Neuronal stem cell (in vitro differentiated cells): ENCODE measurements at regions not wholly inside any gene's neighbourhood (a gene's known extent, or its start where the extent isn't known, plus 50 kb on each side); places are given as distances from the start of the nearest gene placed in this dataset.
"Not testable (repeated sequence)": the region's sequence is repeated elsewhere in the genome, so short reads cannot be mapped to it uniquely, and the experiment has no call there.

ENCODE experiments used
- DNase-seq: peaks from one replicate; pipeline ENCODE4 v3.0.0-alpha.2; 2013; ENCODE audit warnings: low spot score
- H2AFZ ChIP-seq: one replicate; pipeline ENCODE4 v1.6.1; 2013; ENCODE audit warnings: mild to moderate bottlenecking, low read length, inconsistent platforms
- H2AK5ac ChIP-seq: 2 replicates; pipeline ENCODE4 v1.6.1; 2013; ENCODE audit warnings: low read depth, mild to moderate bottlenecking, inconsistent platforms, low read length, moderate library complexity, mixed read lengths
- H2BK120ac ChIP-seq: 2 replicates; pipeline ENCODE4 v1.6.1; 2013; ENCODE audit warnings: low read depth, mild to moderate bottlenecking, inconsistent platforms, low read length, moderate library complexity, mixed read lengths
- H2BK12ac ChIP-seq: one replicate; pipeline ENCODE4 v1.6.1; 2013; ENCODE audit warnings: low read length, inconsistent platforms
- H2BK15ac ChIP-seq: 2 replicates; pipeline ENCODE4 v1.6.1; 2013; ENCODE audit warnings: mild to moderate bottlenecking, low read length, inconsistent platforms, mixed read lengths
- H2BK5ac ChIP-seq: one replicate; pipeline ENCODE4 v1.6.1; 2013; ENCODE audit warnings: inconsistent platforms, mild to moderate bottlenecking, low read length, moderate library complexity
- H3K14ac ChIP-seq: one replicate; pipeline ENCODE4 v1.6.1; 2013; ENCODE audit warnings: low read length, inconsistent platforms
- H3K18ac ChIP-seq: 2 replicates; pipeline ENCODE4 v1.6.1; 2013; ENCODE audit warnings: low read length, inconsistent platforms
- H3K23ac ChIP-seq: 2 replicates; pipeline ENCODE4 v1.6.1; 2013; ENCODE audit warnings: low read depth, mild to moderate bottlenecking, mixed read lengths, low read length, inconsistent platforms; ENCODE audit not compliant: poor library complexity
- H3K27ac ChIP-seq: replicated peaks from 3 replicates; pipeline ENCODE4 v1.5.1; 2013; ENCODE audit warnings: low read length, inconsistent platforms
- H3K27me3 ChIP-seq, 3 experiments: 2 replicates each; pipeline ENCODE4 v1.6.1; 2013; ENCODE audit warnings: low read length in 3 of 3, mild to moderate bottlenecking in 2 of 3, inconsistent platforms in 1 of 3, low read depth in 1 of 3, mixed read lengths in 1 of 3, moderate library complexity in 1 of 3; ENCODE audit not compliant: control insufficient read depth in 3 of 3, insufficient read depth in 3 of 3
- H3K36me3 ChIP-seq, 2 donors: replicated peaks in 1 of 2; 2 replicates each; pipeline ENCODE4 v1.6.1; 2013; ENCODE audit warnings: low read length in 2 of 2; ENCODE audit not compliant: control insufficient read depth in 2 of 2, insufficient read depth in 2 of 2
- H3K4ac ChIP-seq: 2 replicates; pipeline ENCODE4 v1.6.1; 2013; ENCODE audit warnings: inconsistent platforms, mild to moderate bottlenecking, low read length, moderate library complexity
- H3K4me1 ChIP-seq, 2 donors: 1 replicate in 1 of 2; 2 replicates in 1 of 2; pipeline ENCODE4 v1.6.1; 2013; ENCODE audit warnings: low read length in 2 of 2, low read depth in 1 of 2; ENCODE audit not compliant: control insufficient read depth in 2 of 2, insufficient read depth in 1 of 2
- H3K4me2 ChIP-seq: one replicate; pipeline ENCODE4 v1.6.1; 2013; ENCODE audit warnings: mild to moderate bottlenecking, low read length, inconsistent platforms; ENCODE audit not compliant: insufficient read depth, poor library complexity, severe bottlenecking
- H3K4me3 ChIP-seq, 2 donors: 2 replicates each; pipeline ENCODE4 v1.5.1; 2013; ENCODE audit warnings: low read length in 2 of 2, mild to moderate bottlenecking in 2 of 2, inconsistent platforms in 1 of 2, moderate library complexity in 1 of 2
- H3K79me1 ChIP-seq: one replicate; pipeline ENCODE4 v1.6.1; 2013; ENCODE audit warnings: low read depth, mild to moderate bottlenecking, inconsistent platforms, low read length, moderate library complexity
- H3K9ac ChIP-seq: one replicate; pipeline ENCODE4 v1.6.1; 2013; ENCODE audit warnings: mild to moderate bottlenecking, low read depth, low read length, inconsistent platforms; ENCODE audit not compliant: poor library complexity
- H3K9me3 ChIP-seq, 2 donors: replicated peaks in 1 of 2; 2 replicates each; pipeline versions ENCODE3 to v1.6.1; 2013; ENCODE audit warnings: low read length in 2 of 2, mild to moderate bottlenecking in 2 of 2, inconsistent platforms in 1 of 2, low read depth in 1 of 2, mixed read lengths in 1 of 2, moderate library complexity in 1 of 2; ENCODE audit not compliant: control insufficient read depth in 2 of 2, insufficient read depth in 1 of 2
- H4K8ac ChIP-seq: one replicate; pipeline ENCODE4 v1.6.1; 2013; ENCODE audit warnings: low read depth, mild to moderate bottlenecking, inconsistent platforms, low read length, moderate library complexity
- H4K91ac ChIP-seq: one replicate; pipeline ENCODE4 v1.6.1; 2013; ENCODE audit warnings: low read length, low read depth, mild to moderate bottlenecking, inconsistent platforms; ENCODE audit not compliant: poor library complexity
- WGBS, 2 donors: extraction: QIAGEN DNeasy Blood & Tissue Kit; methylation state at CpG; one replicate each; pipeline ENCODE4 v1.1.7; 2013; ENCODE audit warnings: missing lambda C conversion rate in 2 of 2, mixed read lengths in 1 of 2; ENCODE audit not compliant: insufficient read length in 2 of 2, insufficient replicate concordance in 1 of 2; ENCODE audit errors: extremely low coverage in 2 of 2; 5-methylcytosine and 5-hydroxymethylcytosine counted together

DNA sequence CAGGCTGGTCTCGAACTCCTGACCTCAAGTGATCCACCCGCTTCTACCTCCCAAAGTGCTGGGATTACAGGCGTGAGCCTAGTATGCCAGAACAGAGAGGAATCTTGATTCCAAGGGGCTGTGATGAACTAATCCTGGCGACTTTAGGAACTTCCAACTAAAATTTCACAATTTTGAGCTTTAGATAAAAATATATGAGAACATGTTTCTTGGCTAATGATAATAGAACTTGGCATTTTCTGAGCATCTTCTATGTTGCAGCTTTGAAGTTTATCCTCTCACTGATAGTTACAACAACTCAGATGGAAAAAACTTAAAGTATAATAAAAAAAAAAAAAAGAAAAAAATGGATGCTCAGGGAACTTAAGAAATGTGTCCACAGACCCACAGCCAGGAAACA lies 69.8 kb upstream of the WSCD1 start:
- Histone ChIP-seq H2BK15ac (no peak overlapping the region), H3K27ac (no peak overlapping the region), H3K4me3 (no peak overlapping the region), H3K18ac (no peak overlapping the region), H2BK12ac (no peak overlapping the region), H2BK120ac (no peak overlapping the region), H2AK5ac (no peak overlapping the region), H4K8ac (no peak overlapping the region), H3K79me1 (no peaks in the 10 kb centered on the region), H3K36me3 (no peaks in the 10 kb centered on the region), H3K9me3 (no peaks in the 10 kb centered on the region), H3K4me1 (no peaks in the 10 kb centered on the region), H2AFZ (no peak overlapping the region), H3K9ac (no peak overlapping the region), H4K91ac (no peak overlapping the region), H3K23ac (no peak overlapping the region), H2BK5ac (no peak overlapping the region), H3K4ac (no peak overlapping the region), H3K27me3 (peaks cover 0 to 5% (median 0%) of the 10 kb centered on the region in 3 experiments), H3K14ac (no peak overlapping the region), H3K4me2 (no peak overlapping the region)
- WGBS, 2 donors = no CpG with 5 or more reads among the region's 4 CpGs
- DNase-seq = no peak

DNA sequence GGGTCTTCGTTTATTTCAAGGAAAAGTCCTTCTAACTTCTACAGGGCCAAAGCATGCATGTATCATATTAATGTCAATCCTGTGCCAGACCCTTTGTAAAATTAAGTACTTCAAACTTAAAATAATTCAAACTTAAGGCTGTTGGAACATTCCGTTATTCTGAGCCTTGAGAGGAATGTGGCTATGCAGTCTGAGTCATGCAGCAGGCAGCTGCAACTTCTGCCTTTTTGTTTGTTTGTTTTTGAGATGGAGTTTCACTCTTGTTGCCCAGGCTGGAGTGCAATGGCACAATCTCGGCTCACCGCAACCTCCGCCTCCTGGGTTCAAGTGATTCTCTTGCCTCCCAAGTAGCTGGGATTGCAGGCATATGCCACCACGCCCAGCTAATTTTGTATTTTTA lies 67.0 kb upstream of the WSCD1 start:
- H3K23ac ChIP-seq, H2AK5ac ChIP-seq, H2BK15ac ChIP-seq, H3K14ac ChIP-seq, H3K4ac ChIP-seq, DNase-seq, H3K9ac ChIP-seq, H3K4me2 ChIP-seq, H2BK5ac ChIP-seq, H3K4me1 ChIP-seq, H3K9me3 ChIP-seq, H3K4me3 ChIP-seq, H2BK120ac ChIP-seq, H4K91ac ChIP-seq, H2BK12ac ChIP-seq, H3K18ac ChIP-seq, H2AFZ ChIP-seq, H3K36me3 ChIP-seq, H4K8ac ChIP-seq, H3K27me3 ChIP-seq, H3K27ac ChIP-seq, H3K79me1 ChIP-seq: not testable (repeated sequence)
- WGBS, 2 donors = no CpG with 5 or more reads among the region's 6 CpGs

DNA sequence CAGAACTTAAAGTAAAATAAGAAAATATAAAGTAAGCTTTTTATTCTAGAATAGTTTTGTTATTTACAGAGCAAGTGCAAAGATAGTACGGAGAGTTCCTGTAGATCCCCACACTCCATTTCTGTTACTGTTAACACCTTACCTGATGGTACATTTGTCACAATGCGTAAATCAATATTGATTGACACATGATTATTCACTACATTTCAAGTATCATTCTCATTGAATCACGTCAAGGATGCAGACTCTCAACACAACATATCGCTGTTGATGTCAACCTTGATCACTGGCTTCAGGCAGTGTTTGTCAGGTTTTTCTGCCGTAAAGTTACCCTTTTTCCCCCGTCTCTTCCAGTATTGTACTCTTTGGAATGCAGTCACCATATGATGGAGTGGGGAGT lies 64.2 kb upstream of the WSCD1 start:
- no peak overlapping the region for H3K4me3 ChIP-seq
- no peak overlapping the region for H3K23ac ChIP-seq
- no peak overlapping the region for H2BK15ac ChIP-seq
- no peak overlapping the region for H3K9ac ChIP-seq
- H2BK5ac ChIP-seq = no peak overlapping the region
- no peak overlapping the region for H2BK120ac ChIP-seq
- no peaks in the 10 kb centered on the region for H3K79me1 ChIP-seq
- no peaks in the 10 kb centered on the region for H3K36me3 ChIP-seq
- no peak for DNase-seq
- H3K18ac ChIP-seq = no peak overlapping the region
- WGBS, 2 donors = no CpG with 5 or more reads among the region's 6 CpGs
- no peak overlapping the region for H2BK12ac ChIP-seq
- no peaks in the 10 kb centered on the region for H3K27me3 ChIP-seq
- H3K4me2 ChIP-seq = no peak overlapping the region
- no peak overlapping the region for H4K91ac ChIP-seq
- H3K27ac ChIP-seq = no peak overlapping the region
- no peaks in the 10 kb centered on the region for H3K4me1 ChIP-seq
- H2AFZ ChIP-seq = no peak overlapping the region
- no peak overlapping the region for H3K4ac ChIP-seq
- H3K14ac ChIP-seq = no peak overlapping the region
- no peak overlapping the region for H4K8ac ChIP-seq
- no peaks in the 10 kb centered on the region for H3K9me3 ChIP-seq
- H2AK5ac ChIP-seq = no peak overlapping the region

DNA sequence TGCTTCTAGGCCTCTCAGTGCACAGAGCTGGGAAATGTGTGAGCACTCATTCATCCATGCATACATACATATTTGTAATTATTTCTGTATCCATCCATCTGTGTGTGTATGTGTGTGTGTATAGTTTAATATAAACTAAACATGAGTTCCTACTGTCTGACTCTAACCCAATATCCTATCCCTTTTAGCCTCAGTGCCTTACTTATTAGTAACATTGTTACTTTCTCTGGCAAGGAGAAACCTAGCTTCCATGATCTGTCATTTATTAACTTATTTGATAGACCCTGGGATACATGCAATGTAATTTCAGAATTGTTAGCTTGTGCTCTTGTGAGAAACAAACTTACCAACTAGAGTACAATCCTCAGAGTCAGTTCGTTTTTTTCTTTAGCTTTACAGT lies 59.0 kb upstream of the WSCD1 start:
- Histone ChIP-seq H3K4ac (no peak overlapping the region), H3K36me3 (no peaks in the 10 kb centered on the region), H2BK15ac (no peak overlapping the region), H3K18ac (no peak overlapping the region), H3K9ac (no peak overlapping the region), H3K27ac (no peak overlapping the region), H3K27me3 (no peaks in the 10 kb centered on the region), H4K91ac (no peak overlapping the region), H2AFZ (no peak overlapping the region), H2BK5ac (no peak overlapping the region), H3K23ac (no peak overlapping the region), H2AK5ac (no peak overlapping the region), H2BK12ac (no peak overlapping the region), H4K8ac (no peak overlapping the region), H3K79me1 (no peaks in the 10 kb centered on the region), H3K4me3 (no peak overlapping the region), H3K4me1 (peaks cover 0 to 2% of the 10 kb centered on the region in 2 donors), H3K9me3 (peaks cover 0 to 4% of the 10 kb centered on the region in 2 donors), H2BK120ac (no peak overlapping the region), H3K4me2 (no peak overlapping the region), H3K14ac (no peak overlapping the region)
- WGBS, 2 donors = no CpG with 5 or more reads among the region's 1 CpG
- no peak for DNase-seq
